OCI-LY7 (cell line): ENCODE measurements at regions not wholly inside any gene's neighbourhood (a gene's known extent, or its start where the extent isn't known, plus 50 kb on each side); places are given as distances from the start of the nearest gene placed in this dataset.

Experiments
- EZH2phosphoT487 ChIP-seq: fragments of 200-600 bp; sonication (generic); IDR thresholded peaks from 2 replicates; pipeline ENCODE4 v1.6.1; 2018; ENCODE audit warnings: low read depth, borderline replicate concordance, mild to moderate bottlenecking, mixed run types, antibody characterized with exemption, low read length, moderate library complexity, mixed read lengths
- TF ChIP-seq, protein P1 (sequence below): fragments of 200-600 bp; sonication (generic); conservative IDR thresholded peaks from 2 replicates; pipeline ENCODE4 v1.5.1; 2014; ENCODE audit warnings: mild to moderate bottlenecking, antibody characterized with exemption, low read length, moderate library complexity, mixed read lengths

DNA sequence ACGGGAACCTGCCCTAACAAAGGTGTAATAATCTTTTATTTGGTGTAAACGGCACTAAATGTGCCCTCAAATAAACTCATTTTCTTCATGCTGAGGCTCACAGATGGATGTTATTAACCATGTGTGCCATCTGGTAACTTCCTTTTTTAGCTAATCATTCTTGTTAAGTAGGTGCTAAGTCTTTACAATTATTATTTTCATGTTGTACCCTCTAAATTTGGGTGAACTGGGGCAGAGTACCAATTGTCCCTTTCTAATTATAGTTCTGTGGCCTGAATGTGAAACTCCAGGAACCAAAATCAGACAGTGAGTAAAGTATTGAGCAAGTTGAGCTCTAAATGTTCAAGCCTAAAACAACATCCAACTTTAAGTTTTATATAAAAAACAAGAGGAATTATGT, 220.7 kb upstream of the CADM2 start:
- TF ChIP-seq, protein P1, sequence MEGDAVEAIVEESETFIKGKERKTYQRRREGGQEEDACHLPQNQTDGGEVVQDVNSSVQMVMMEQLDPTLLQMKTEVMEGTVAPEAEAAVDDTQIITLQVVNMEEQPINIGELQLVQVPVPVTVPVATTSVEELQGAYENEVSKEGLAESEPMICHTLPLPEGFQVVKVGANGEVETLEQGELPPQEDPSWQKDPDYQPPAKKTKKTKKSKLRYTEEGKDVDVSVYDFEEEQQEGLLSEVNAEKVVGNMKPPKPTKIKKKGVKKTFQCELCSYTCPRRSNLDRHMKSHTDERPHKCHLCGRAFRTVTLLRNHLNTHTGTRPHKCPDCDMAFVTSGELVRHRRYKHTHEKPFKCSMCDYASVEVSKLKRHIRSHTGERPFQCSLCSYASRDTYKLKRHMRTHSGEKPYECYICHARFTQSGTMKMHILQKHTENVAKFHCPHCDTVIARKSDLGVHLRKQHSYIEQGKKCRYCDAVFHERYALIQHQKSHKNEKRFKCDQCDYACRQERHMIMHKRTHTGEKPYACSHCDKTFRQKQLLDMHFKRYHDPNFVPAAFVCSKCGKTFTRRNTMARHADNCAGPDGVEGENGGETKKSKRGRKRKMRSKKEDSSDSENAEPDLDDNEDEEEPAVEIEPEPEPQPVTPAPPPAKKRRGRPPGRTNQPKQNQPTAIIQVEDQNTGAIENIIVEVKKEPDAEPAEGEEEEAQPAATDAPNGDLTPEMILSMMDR, result no peak
- TF ChIP-seq EZH2phosphoT487, result no peak
